Lower lobe of right lung (tissue), 2 donors: ENCODE measurements at regions not wholly inside any gene's neighbourhood (a gene's known extent, or its start where the extent isn't known, plus 50 kb on each side); places are given as distances from the start of the nearest gene placed in this dataset.

Source experiments
- ATAC-seq, 2 donors: fragments of 200-7000 bp; cut with Tn5 transposase; one replicate each; pipeline ENCODE4 v1.9.1; 2020 to 2022; ENCODE audit warnings: mild to moderate bottlenecking in 2 of 2, moderate library complexity in 2 of 2
- DNase-seq: peaks from one replicate; pipeline ENCODE4 v3.0.0-alpha.2; 2020
- H3K27ac ChIP-seq: fragments of 200-600 bp; one replicate; pipeline ENCODE4 v1.8.0; 2022
- H3K27me3 ChIP-seq: fragments of 200-600 bp; one replicate; pipeline ENCODE4 v1.8.0; 2022; ENCODE audit warnings: low read depth
- H3K36me3 ChIP-seq: fragments of 200-600 bp; one replicate; pipeline ENCODE4 v1.8.0; 2022; ENCODE audit warnings: mild to moderate bottlenecking
- H3K4me1 ChIP-seq: fragments of 200-600 bp; one replicate; pipeline ENCODE4 v1.8.0; 2022
- H3K4me3 ChIP-seq: fragments of 200-600 bp; one replicate; pipeline ENCODE4 v1.8.0; 2022; ENCODE audit warnings: mild to moderate bottlenecking
- H3K9me3 ChIP-seq: fragments of 200-600 bp; one replicate; pipeline ENCODE4 v1.8.0; 2022
- intact Hi-C: fragments of 100-400 bp; cut with DNase I; formaldehyde crosslinking; loops from one replicate; pipeline ENCODE4 v1.11.0; 2022
- TF ChIP-seq, protein P1 (sequence below): fragments of 200-600 bp; IDR thresholded peaks from one replicate; pipeline ENCODE4 v1.8.0; 2022; ENCODE audit warnings: antibody characterized with exemption, mild to moderate bottlenecking
- donor health status: DM: no; HTN: yes; CAD: no; lungs with severe emphysema.

DNA sequence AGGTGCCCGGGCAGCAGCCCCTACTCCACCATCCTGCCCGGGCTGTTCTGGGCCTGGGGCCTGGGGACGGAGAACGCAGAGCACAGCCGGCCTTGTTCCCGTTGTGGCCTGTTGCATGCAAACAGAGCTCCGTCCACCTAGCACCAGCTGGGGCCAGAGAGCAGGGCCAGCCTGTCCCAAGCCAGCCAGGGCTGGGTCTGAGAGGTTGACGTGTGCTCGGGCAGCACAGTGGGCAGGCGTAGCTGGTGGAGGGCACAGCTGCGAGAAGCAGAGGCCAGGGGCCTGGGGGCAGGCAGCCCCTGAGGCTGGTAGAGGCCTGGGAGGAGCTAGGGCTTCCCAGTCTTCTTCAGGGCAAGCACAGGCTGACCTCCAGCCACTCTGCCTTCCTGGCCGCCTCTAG is 1192.6 kb downstream of the BRD1 start:
- Histone ChIP-seq H3K4me3 (no peak overlapping the region), H3K27ac (no peak overlapping the region), H3K27me3 (no peaks in the 10 kb centered on the region), H3K9me3 (no peaks in the 10 kb centered on the region), H3K4me1 (no peaks in the 10 kb centered on the region), H3K36me3 (no peaks in the 10 kb centered on the region)
- no peak for DNase-seq
- TF ChIP-seq, protein P1, sequence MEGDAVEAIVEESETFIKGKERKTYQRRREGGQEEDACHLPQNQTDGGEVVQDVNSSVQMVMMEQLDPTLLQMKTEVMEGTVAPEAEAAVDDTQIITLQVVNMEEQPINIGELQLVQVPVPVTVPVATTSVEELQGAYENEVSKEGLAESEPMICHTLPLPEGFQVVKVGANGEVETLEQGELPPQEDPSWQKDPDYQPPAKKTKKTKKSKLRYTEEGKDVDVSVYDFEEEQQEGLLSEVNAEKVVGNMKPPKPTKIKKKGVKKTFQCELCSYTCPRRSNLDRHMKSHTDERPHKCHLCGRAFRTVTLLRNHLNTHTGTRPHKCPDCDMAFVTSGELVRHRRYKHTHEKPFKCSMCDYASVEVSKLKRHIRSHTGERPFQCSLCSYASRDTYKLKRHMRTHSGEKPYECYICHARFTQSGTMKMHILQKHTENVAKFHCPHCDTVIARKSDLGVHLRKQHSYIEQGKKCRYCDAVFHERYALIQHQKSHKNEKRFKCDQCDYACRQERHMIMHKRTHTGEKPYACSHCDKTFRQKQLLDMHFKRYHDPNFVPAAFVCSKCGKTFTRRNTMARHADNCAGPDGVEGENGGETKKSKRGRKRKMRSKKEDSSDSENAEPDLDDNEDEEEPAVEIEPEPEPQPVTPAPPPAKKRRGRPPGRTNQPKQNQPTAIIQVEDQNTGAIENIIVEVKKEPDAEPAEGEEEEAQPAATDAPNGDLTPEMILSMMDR = no peak
- ATAC-seq = no peak
- intact Hi-C loops = no loop called here

DNA sequence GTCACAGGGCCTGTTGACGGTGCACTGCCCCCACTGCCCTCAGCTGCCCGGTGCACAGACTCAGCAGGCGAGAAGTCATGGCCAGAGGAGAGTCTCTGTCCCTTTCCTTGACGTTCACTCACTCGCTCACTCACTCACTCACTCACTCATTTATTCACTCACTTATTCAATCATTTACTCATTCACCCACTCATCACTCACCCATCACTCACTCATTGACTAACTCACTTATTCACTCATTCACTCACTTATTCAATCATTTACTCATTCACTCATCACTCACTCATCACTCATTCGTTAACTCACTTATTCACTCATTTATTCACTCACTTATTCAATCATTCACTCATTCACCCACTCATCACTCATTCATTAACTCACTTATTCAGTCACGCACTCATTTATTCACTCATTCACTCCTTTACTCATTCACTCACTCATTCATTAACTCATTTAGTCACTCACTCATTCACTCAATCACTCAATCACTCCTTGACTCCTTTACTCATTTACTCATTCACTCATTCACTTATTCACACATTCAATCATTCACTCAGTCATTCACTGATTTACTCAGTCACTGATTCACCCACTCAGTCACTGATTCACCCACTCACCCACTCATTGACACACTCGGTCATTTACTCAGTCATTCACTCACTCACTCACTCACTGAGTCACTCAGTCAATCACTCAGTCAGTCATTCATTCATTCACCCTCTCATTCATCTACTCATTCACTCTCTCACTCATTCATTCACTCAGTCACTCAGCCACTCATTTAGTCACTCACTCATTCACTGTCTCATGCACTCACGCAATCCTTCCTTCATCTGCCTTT is 1193.5 kb downstream of the BRD1 start:
- Histone ChIP-seq H3K4me1 (no peaks in the 10 kb centered on the region), H3K27ac (no peak overlapping the region), H3K9me3 (no peaks in the 10 kb centered on the region), H3K4me3 (no peak overlapping the region), H3K27me3 (no peaks in the 10 kb centered on the region), H3K36me3 (no peaks in the 10 kb centered on the region)
- no peak for ATAC-seq
- intact Hi-C loops = no loop called here
- TF ChIP-seq, protein P1 = no peak
- no peak for DNase-seq

DNA sequence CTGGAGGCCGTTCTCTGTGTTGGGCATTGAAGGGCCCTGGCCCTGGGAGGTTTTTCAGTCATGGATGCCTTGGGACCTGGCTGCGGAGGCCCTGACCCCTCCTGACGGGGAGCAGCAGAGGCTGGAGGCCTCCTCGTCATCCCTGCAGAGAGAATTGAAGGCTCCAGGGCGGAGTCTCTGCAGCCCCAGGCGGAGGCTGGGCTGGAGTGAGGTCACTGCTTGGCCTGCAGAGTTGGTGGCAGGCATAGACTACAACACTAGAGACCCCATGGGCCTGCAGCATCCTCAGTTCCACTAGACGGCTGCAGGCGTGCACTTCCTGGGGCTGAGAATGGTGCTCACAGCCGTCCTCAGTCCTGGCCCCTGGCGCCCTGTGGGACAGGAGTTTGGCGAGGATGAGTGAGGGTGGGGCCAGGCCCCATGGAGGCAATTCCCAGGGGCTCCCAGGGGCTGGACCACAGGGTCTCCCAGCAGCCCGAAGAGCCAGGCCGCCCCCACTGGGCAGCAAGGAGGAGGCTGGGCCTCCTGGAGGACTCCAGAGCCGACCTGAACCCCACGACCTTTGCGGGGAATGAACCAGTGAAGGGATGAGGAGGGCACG is 1194.9 kb downstream of the BRD1 start:
- Histone ChIP-seq H3K27me3 (no peaks in the 10 kb centered on the region), H3K4me1 (no peaks in the 10 kb centered on the region), H3K36me3 (no peaks in the 10 kb centered on the region), H3K4me3 (no peak overlapping the region), H3K27ac (no peak overlapping the region), H3K9me3 (no peaks in the 10 kb centered on the region)
- intact Hi-C loops = no loop called here
- no peak for ATAC-seq
- TF ChIP-seq, protein P1 = no peak
- no peak for DNase-seq

DNA sequence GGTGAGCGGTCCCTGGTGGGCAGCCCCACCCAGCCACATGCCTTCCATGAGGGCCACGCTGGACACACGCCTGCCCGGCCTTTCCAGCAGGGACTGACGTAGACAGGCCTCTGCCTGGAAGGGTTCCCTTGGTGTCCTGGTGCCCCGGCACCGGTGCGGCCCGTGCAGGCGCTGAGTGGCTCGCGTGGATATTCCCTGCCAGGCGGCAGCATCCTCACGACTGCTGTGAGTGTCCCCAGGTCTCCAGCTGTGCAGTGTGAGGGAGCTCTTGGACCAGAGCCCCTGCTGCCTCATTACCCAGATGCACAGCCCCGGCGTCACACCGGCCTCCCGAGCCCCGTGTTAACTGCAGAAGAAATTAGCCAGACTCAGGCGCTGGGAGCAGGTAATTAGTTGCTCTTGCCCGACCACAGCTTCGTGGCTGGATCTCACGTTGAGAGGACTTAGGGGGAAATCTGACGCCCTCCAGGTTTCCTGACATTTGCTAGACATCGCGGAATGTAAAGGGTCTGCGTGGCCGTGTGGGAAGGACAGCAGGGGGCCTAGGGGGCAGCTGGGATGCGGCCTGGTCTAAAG is 1196.3 kb downstream of the BRD1 start:
- H3K4me1 ChIP-seq = no peaks in the 10 kb centered on the region
- H3K4me3 ChIP-seq = no peak overlapping the region
- H3K27me3 ChIP-seq = no peaks in the 10 kb centered on the region
- H3K9me3 ChIP-seq = no peaks in the 10 kb centered on the region
- H3K36me3 ChIP-seq = no peaks in the 10 kb centered on the region
- DNase-seq (no peak), ATAC-seq (no peak)
- TF ChIP-seq, protein P1 = no peak
- intact Hi-C loops = no loop called here
- no peak overlapping the region for H3K27ac ChIP-seq

DNA sequence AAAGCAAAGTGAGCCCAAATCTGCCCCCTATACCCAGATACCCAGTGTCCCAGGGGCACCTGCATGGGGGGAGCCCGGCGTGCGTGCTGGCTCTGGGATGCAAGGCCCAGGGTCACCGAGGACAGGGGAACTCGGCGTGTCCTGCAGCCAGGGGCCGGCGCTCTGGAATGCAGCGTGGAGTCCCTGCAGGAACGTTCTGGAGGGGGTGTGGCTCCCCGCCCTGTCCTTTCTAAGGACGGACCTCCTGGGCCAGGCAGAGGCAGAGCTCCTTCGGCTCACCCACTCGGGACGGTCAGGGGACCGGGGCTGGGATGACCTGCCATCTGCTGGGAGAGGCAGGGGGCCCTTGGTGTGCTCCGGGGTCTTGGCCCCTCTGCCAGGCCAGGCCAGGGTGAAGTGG is 1196.8 kb downstream of the BRD1 start:
- ATAC-seq (no peak), DNase-seq (no peak)
- H3K36me3 ChIP-seq = no peaks in the 10 kb centered on the region
- H3K9me3 ChIP-seq = no peaks in the 10 kb centered on the region
- TF ChIP-seq, protein P1 = no peak
- H3K27ac ChIP-seq = no peak overlapping the region
- no peaks in the 10 kb centered on the region for H3K27me3 ChIP-seq
- H3K4me1 ChIP-seq = no peaks in the 10 kb centered on the region
- intact Hi-C loops = no loop called here
- no peak overlapping the region for H3K4me3 ChIP-seq
